GM19351 (cell line): ENCODE measurements at regions not wholly inside any gene's neighbourhood (a gene's known extent, or its start where the extent isn't known, plus 50 kb on each side); places are given as distances from the start of the nearest gene placed in this dataset.

Source experiments
- ATAC-seq: cut with Tn5 transposase; IDR thresholded peaks from one replicate; pipeline ENCODE4 v1.9.1; 2021; ENCODE audit warnings: mild to moderate bottlenecking, moderate library complexity; ENCODE audit not compliant: unreplicated experiment

- peak; percentile 86 for ATAC-seq
These were observed 802.2 kb upstream of the WWC1 start for GRCh38 chr5:167489202-167489601.

GRCh38 chr5:167503926-167504720 is 787.3 kb upstream of the WWC1 start:
- no peak for ATAC-seq

DNA sequence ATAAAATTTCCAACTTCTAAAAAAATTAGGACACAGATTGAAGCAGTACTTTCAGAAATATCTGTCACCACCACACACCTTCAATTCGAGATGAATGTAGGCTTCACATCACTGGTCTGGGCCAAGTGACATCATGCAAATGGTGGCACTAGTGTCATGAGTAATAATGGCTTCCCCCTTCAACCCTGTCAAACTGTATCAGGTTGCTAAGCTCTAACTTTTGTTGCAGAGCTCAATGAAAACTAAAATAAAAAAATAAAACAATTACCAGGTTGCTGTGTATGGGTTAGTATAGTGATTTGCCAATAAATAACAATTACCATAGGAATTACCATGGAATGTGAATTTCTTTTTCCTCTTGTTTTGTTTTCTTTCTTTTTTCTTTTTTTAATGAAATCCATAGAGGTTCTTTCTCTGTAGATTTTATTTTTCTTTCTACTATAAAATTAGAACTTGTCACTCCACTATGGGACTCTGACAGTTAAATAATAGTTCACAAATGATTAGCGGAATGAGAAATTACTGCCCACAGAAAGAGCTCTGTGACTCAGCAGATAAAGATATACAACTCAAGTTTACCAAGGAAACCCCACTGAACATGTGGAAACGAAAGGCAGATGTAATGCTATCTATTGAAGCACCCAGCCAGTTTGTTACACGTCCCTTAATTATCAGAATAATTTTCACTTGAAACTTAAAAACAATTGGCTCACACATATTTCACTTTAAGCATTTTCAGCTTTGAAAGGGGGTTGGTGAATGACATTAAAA is 783.8 kb upstream of the WWC1 start:
- ATAC-seq: no peak

- no peak for ATAC-seq
These were observed 782.4 kb upstream of the WWC1 start for GRCh38 chr5:167509076-167509475.

DNA sequence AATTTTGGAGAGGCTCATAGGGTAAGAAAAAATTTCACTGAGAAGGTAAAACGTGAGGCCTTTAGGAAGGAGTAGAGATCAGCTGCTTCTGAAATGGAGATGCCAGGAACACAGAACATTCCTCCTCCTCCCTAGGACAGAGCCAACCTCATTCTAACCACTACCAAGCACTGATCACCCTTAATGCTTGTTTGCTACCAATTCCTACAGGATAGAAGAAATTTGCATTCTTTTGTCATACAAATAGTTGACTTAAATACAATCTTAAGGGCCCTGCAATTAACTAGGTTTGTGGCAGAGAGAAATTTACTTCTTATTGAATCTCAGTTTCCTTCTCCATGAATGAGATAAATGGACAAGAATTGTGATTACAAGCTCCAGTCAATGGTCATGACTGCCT is 780.2 kb upstream of the WWC1 start:
- no peak for ATAC-seq

DNA sequence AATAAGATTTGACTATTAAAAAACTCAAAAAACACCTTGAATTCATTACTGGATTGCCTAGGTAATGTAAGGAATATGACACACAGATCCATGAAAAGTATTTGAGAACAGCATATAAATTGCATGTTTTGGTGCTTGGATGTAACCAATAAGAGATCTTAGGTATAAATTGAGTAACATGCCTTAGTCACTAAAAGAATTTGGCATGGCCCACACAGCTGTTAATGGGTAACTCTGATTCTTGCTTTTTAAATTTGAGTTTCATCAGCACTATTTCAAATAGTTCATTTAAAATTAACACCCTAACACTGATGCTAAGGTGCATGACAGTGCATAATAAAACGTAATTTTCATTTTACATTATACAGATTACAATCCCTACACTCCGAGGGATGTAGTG is 779.3 kb upstream of the WWC1 start:
- no peak for ATAC-seq

DNA sequence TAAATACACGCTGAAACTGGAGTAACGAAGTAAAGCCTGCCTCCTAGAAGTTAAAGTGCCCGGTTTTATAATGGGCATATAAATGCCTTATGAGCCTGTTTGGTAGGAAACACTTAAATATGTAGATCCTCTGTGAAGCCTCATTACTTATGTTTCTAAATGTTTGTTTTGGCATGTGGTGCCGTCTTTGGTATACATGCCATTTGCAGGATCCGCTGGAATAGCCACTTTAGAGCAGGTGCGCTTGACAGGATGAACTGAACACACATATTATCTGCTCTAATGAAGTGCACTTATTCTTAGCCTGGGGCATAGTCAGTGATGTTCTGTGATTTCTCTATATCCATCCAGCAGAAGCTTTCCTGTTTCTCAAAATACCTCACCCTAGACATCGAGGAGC is 778.1 kb upstream of the WWC1 start:
- no peak for ATAC-seq

DNA sequence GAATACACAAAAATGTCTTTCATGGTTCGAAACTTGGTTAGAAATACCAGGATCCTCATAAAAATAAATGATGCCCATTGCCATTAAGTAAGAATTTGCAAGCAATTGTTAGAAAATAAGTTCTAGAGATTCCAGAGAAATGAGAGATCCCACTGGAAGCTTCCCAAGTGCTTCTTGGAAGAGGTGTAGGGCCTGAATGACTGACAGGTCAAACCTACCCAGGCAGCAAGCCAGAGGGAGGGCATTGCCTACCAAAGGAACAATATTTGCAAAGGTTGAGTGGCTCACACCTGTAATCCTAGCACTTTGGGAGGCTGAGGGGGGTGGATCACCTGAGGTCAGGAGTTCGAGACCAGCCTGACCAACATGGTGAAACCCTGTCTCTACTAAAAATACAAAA is 777.0 kb upstream of the WWC1 start:
- ATAC-seq: no peak

- no peak for ATAC-seq
These were observed 766.4 kb upstream of the WWC1 start for GRCh38 chr5:167525004-167525403.

DNA sequence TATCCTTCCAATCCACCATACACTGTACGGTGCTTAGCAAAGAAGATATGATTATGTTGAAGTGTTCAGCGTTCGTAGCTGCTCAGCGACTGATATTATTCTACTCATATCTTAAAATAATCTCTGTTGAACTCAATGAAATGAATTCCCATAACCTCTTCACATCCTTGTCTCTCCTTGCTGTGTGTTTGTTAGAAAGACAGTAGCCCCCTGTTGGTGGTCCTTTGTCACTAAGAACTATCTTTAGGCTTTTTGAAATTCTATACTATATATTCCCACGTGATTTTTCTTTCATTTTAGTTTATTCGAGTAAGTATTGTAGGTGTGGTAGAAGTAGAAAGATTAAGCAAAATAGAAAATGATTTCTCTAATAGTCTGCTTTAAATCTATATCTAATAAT is 762.8 kb upstream of the WWC1 start:
- ATAC-seq: no peak

DNA sequence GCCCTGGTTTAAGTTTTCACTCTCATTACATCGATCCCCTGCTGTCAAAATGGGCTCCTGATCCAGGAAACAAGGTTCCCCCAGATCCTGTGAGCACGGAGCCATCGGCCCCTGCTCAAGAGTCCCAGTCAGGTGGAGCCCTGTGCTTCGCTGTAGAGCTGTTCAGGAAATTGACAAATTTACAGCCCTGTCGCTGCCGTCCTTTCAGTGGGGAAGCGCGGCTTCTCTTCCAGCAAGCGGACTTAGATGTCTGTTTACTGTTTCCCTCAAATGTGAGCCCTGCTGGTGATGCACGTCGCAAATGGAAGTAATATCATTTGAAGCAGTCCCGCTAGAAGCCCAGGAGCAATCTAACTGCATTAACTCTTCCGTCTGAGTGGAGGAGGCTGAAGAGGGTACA is 760.9 kb upstream of the WWC1 start:
- ATAC-seq: no peak

DNA sequence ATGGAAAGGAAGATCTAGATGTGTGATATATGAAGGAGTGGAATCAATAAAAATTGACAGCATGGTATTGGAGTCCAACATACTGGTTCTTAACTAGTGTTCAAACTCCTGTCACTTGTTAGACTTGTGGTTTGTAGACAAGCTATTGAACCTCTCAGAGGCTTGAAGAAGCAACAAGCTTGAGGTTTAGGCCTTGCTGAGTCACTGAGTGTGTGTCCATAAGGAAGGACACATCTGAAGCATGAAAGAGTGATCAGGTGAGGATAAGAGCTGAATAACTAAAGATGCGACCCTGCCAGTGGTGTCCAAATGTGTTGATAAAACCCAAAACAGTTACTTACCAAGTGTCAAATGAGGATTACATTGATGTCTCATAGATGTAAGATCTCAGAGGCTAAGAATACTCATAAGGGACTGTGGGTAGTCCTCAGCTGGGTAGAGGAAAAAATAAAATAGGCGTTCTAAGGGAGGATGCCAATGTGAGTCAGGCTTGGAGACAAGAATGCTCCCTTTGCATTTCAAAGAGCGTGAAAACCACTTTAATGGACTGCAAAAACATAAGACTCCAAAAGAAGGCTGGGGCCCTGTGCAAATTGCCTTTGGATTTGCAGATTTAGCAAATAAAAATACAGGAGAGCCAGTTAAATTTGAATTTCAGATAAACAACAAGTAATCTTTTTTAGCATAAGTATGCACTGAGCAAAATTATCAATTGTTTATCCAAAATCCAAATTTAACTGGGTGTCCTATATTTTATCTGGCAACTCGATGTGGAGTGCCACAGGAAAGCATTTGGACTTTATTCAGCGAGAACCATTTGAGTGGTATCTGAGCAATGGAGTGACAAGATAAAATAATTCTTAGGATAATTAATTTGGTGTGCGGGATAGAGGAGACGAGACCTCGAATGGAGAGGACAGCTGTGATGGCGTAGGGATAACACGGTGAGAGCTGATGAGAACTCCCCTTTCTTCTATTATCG is 757.3 kb upstream of the WWC1 start:
- ATAC-seq: no peak

GRCh38 chr5:167539747-167540146 is 751.7 kb upstream of the WWC1 start:
- no peak for ATAC-seq

GRCh38 chr5:167546270-167546669 is 745.2 kb upstream of the WWC1 start:
- no peak for ATAC-seq

- no peak for ATAC-seq
These were observed 739.1 kb upstream of the WWC1 start for GRCh38 chr5:167552356-167552755.

DNA sequence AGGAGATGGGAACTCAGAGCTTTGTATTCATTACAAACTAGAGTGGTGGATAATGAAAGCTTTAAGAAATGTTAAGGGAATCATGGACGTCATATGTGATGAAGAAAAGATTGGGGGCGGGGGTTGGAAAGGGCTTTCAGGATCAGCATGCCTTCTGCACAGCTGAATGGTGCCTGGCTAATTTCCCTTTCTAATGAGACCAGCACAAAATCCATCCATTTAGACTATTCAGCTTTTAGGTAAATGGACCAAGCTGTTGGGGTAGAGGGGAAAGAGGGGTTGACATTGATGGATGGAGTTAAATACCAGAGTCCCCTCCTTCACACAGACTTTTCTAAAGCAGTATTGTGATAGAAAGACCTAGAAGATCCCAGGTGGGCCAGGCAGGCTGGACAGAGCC is 737.9 kb upstream of the WWC1 start:
- no peak for ATAC-seq

DNA sequence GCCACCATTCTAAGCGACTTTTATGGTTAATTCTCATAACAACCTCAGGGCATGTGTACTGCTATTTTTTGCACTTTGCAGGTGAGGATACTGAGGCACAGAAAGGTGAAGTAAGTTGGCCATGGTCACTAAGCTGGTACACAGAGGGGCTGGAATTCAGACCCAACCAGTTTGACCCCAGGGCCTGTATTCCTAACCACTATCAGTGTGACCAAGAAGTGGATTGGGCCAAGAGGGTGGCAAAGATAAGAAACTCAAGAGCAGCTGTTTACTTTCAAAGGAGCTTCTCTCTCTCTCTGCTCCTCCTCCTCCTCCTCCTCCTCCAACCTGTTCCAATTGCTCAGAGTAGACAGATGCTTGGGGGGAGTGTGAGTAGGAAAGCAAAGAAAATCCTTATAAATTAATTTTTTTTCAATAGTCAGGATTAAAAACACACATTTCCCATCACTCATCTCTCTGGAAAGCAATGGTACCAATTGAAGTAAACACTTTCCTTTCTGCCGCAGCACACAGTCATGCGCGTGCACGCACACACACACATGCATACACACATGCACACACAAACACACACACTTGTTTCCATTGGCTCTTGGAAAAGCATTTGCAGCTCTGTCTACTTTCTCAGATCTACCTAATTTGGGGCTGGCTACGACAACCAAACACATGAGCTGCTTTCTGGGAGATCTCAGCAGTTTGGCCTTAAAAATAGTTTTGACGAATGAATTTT is 736.7 kb upstream of the WWC1 start:
- ATAC-seq: no peak

- ATAC-seq: no peak
These were observed 735.8 kb upstream of the WWC1 start for GRCh38 chr5:167555565-167556166.

- no peak for ATAC-seq
These were observed 734.1 kb upstream of the WWC1 start for GRCh38 chr5:167557359-167557758.

DNA sequence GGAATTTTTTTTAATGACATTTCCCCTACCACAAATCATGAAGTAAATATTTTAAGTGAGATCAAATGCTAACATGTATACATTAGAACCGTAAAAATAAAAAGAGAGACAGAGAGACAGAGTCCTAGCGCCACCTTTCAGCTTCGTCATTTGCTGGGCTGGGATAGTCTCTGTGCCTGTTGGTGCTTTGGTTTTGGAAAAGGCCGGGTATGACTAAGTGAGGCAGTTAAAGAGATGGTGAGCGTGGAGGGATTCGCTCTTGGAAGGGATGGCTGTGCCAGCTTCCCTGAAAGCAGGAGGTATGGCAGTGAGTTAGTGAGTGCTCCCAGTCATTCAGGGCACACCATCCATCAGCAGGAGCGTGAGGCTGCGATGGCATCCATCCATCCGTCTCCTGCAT is 729.6 kb upstream of the WWC1 start:
- ATAC-seq: no peak
